ENCODE measurements at regions not wholly inside any gene's neighbourhood (a gene's known extent, or its start where the extent isn't known, plus 50 kb on each side); places are given as distances from the start of the nearest gene placed in this dataset.

- no peak for TF ChIP-seq REST (IDR thresholded peaks at IDR 0.05; ENCODE audit: insufficient read depth in 1 of 2, low read depth in 2 of 2, low read length in 2 of 2)
Measured at GRCh38 chr14:30252783-30253674, 305.9 kb upstream of the G2E3 start.

GRCh38 chr14:30256627-30257026, 302.3 kb upstream of the G2E3 start:
- TF ChIP-seq TAF1 (IDR thresholded peaks at IDR 0.05; ENCODE audit: borderline replicate concordance, insufficient read depth, low read length), result no peak
- TF ChIP-seq POLR2AphosphoS5 (IDR thresholded peaks at IDR 0.05; ENCODE audit: low read depth, low read length), result no peak
- no peak for TF ChIP-seq SIN3A (IDR thresholded peaks at IDR 0.05; ENCODE audit: borderline replicate concordance, insufficient read depth, low read length)
- TF ChIP-seq REST (IDR thresholded peaks at IDR 0.05; ENCODE audit: insufficient read depth in 1 of 2, low read depth in 2 of 2, low read length in 2 of 2), result no peak
- TF ChIP-seq FOXP2 (optimal IDR thresholded peaks at IDR 0.05; ENCODE audit: borderline replicate concordance, extremely low read depth, extremely low read length, insufficient read depth), result no peak

GRCh38 chr14:30257946-30258661, 300.9 kb upstream of the G2E3 start:
- no peak for TF ChIP-seq POLR2AphosphoS5 (IDR thresholded peaks at IDR 0.05; ENCODE audit: low read depth, low read length)
- no peak for TF ChIP-seq FOXP2 (optimal IDR thresholded peaks at IDR 0.05; ENCODE audit: borderline replicate concordance, extremely low read depth, extremely low read length, insufficient read depth)
- no peak for TF ChIP-seq REST (IDR thresholded peaks at IDR 0.05; ENCODE audit: insufficient read depth in 1 of 2, low read depth in 2 of 2, low read length in 2 of 2)
- no peak for TF ChIP-seq SIN3A (IDR thresholded peaks at IDR 0.05; ENCODE audit: borderline replicate concordance, insufficient read depth, low read length)
- TF ChIP-seq TAF1 (IDR thresholded peaks at IDR 0.05; ENCODE audit: borderline replicate concordance, insufficient read depth, low read length), result no peak

- TF ChIP-seq TAF1 (IDR thresholded peaks at IDR 0.05; ENCODE audit: borderline replicate concordance, insufficient read depth, low read length), result no peak
- TF ChIP-seq SIN3A (IDR thresholded peaks at IDR 0.05; ENCODE audit: borderline replicate concordance, insufficient read depth, low read length), result no peak
- no peak for TF ChIP-seq REST (IDR thresholded peaks at IDR 0.05; ENCODE audit: insufficient read depth in 1 of 2, low read depth in 2 of 2, low read length in 2 of 2)
- no peak for TF ChIP-seq POLR2AphosphoS5 (IDR thresholded peaks at IDR 0.05; ENCODE audit: low read depth, low read length)
- TF ChIP-seq FOXP2 (optimal IDR thresholded peaks at IDR 0.05; ENCODE audit: borderline replicate concordance, extremely low read depth, extremely low read length, insufficient read depth), result no peak
Measured at GRCh38 chr14:30260833-30261607, 297.9 kb upstream of the G2E3 start.
